ENCODE measurements at regions not wholly inside any gene's neighbourhood (a gene's known extent, or its start where the extent isn't known, plus 50 kb on each side); places are given as distances from the start of the nearest gene placed in this dataset.

- Histone ChIP-seq H3K4me3 (replicated peaks; ENCODE audit: low read depth, low read length) (no peak overlapping the region), H3K27me3 (replicated peaks; ENCODE audit: control insufficient read depth, insufficient read depth, low read length) (no peaks in the 10 kb centered on the region), H3K36me3 (ENCODE audit: control insufficient read depth, insufficient read depth, low read length) (no peaks in the 10 kb centered on the region)
- TF ChIP-seq CTCF (IDR thresholded peaks at IDR 0.05; ENCODE audit: insufficient read depth, low read length, poor library complexity, severe bottlenecking), result no peak
- DNase-seq (ENCODE audit: extremely low read depth, insufficient read length), result no peak
These were observed 197.1 kb downstream of the EN1 start for GRCh38 chr2:118650327-118650726.

DNA sequence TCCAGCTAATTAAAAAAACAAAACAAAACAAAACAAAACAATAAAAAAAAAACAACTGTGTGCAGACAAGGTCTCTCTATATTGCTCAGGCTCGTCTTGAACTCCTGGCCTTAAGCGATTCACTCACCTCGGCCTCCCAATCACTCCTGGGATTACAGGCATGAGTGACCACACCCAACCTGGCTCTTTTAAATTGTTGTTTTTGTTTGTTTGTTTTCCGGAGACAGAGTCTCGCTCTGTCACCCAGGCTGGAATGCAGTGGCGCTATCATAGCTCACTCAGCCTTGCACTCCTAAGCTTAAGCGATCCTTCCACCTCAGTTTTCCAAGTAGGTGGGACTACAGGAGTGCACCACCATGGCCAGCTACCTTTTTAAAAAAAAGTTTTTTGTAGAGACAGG, 201.6 kb downstream of the EN1 start:
- H3K27me3 ChIP-seq (replicated peaks; ENCODE audit: control insufficient read depth, insufficient read depth, low read length), result no peaks in the 10 kb centered on the region
- H3K36me3 ChIP-seq (ENCODE audit: control insufficient read depth, insufficient read depth, low read length), result no peaks in the 10 kb centered on the region
- TF ChIP-seq CTCF (IDR thresholded peaks at IDR 0.05; ENCODE audit: insufficient read depth, low read length, poor library complexity, severe bottlenecking), result no peak
- DNase-seq (ENCODE audit: extremely low read depth, insufficient read length), result no peak
- H3K4me3 ChIP-seq (replicated peaks; ENCODE audit: low read depth, low read length), result no peak overlapping the region

- Histone ChIP-seq H3K27me3 (replicated peaks; ENCODE audit: control insufficient read depth, insufficient read depth, low read length) (no peaks in the 10 kb centered on the region), H3K36me3 (ENCODE audit: control insufficient read depth, insufficient read depth, low read length) (no peaks in the 10 kb centered on the region), H3K4me3 (replicated peaks; ENCODE audit: low read depth, low read length) (no peak overlapping the region)
- no peak for DNase-seq (ENCODE audit: extremely low read depth, insufficient read length)
- TF ChIP-seq CTCF (IDR thresholded peaks at IDR 0.05; ENCODE audit: insufficient read depth, low read length, poor library complexity, severe bottlenecking), result no peak
These were observed 203.3 kb downstream of the EN1 start for GRCh38 chr2:118644190-118644589.

DNA sequence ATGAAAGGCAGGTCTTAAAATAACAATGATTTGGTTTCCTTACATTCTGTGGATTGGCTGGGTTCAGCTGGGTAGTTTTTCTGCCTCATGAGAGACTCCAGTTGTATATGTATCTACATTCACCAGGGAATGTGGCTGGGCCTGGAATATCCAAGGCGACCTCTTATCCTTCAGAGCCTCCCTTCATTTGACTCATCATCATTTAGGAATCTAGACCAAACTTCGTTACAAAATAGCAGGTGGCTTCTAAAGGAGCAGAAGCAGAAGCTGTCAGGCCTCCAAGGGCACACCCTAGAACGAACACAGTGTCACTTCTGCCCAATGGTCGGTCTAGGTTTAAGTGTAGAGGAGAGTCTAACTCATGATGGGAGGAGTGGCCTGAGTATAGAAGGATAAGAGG, 204.2 kb downstream of the EN1 start:
- no peaks in the 10 kb centered on the region for H3K27me3 ChIP-seq (replicated peaks; ENCODE audit: control insufficient read depth, insufficient read depth, low read length)
- no peak for TF ChIP-seq CTCF (IDR thresholded peaks at IDR 0.05; ENCODE audit: insufficient read depth, low read length, poor library complexity, severe bottlenecking)
- no peaks in the 10 kb centered on the region for H3K36me3 ChIP-seq (ENCODE audit: control insufficient read depth, insufficient read depth, low read length)
- H3K4me3 ChIP-seq (replicated peaks; ENCODE audit: low read depth, low read length), result no peak overlapping the region
- no peak for DNase-seq (ENCODE audit: extremely low read depth, insufficient read length)

DNA sequence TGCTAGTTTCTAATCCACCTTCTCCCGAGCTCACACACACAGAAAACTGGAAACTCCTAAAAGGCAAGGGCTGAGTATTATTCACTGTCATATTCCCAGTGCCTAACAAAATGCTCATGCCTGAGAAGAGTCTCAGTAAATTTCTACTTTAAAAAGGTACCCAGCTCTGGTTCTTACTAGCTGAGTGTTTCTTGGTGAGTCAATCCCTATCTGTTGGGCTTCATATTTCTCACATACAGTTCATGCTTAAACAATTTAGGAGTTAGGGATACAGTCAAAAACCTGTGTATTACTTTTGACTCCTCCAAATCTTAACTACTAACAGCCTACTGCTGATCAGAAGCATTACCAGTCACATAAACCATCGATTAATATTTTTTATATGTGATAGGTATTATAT, 204.9 kb downstream of the EN1 start:
- DNase-seq (ENCODE audit: extremely low read depth, insufficient read length), result no peak
- Histone ChIP-seq H3K36me3 (ENCODE audit: control insufficient read depth, insufficient read depth, low read length) (no peaks in the 10 kb centered on the region), H3K4me3 (replicated peaks; ENCODE audit: low read depth, low read length) (no peak overlapping the region), H3K27me3 (replicated peaks; ENCODE audit: control insufficient read depth, insufficient read depth, low read length) (no peaks in the 10 kb centered on the region)
- TF ChIP-seq CTCF (IDR thresholded peaks at IDR 0.05; ENCODE audit: insufficient read depth, low read length, poor library complexity, severe bottlenecking), result no peak

DNA sequence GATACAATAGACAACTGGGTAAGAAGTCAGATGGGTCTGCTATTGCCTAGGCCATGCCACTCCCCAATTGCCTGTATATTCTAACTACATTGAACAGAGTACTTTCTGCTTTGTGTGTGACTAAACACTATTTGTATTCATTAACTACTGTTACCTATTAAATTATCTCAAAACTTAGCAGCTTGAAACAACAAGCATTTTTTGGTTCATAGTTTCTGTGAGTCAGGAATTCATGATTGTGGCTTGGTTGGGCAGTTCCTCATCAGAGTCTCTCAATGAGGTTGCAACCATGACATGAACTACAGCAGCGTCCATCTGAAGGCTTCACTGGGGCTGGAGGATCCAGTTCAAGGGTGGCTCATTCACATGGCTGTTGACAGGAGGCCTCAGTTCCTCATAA, 205.7 kb downstream of the EN1 start:
- H3K4me3 ChIP-seq (replicated peaks; ENCODE audit: low read depth, low read length), result no peak overlapping the region
- no peak for DNase-seq (ENCODE audit: extremely low read depth, insufficient read length)
- no peak for TF ChIP-seq CTCF (IDR thresholded peaks at IDR 0.05; ENCODE audit: insufficient read depth, low read length, poor library complexity, severe bottlenecking)
- no peaks in the 10 kb centered on the region for H3K36me3 ChIP-seq (ENCODE audit: control insufficient read depth, insufficient read depth, low read length)
- no peaks in the 10 kb centered on the region for H3K27me3 ChIP-seq (replicated peaks; ENCODE audit: control insufficient read depth, insufficient read depth, low read length)
